GM19023 (cell line): ENCODE measurements at regions not wholly inside any gene's neighbourhood (a gene's known extent, or its start where the extent isn't known, plus 50 kb on each side); places are given as distances from the start of the nearest gene placed in this dataset.

Source experiments
- ATAC-seq: cut with Tn5 transposase; IDR thresholded peaks from one replicate; pipeline ENCODE4 v1.9.1; 2021; ENCODE audit warnings: mild to moderate bottlenecking, moderate library complexity; ENCODE audit not compliant: unreplicated experiment

GRCh38 chr13:73599232-73600128 is 534.7 kb downstream of the KLF12 start:
- ATAC-seq: no peak

GRCh38 chr13:73598020-73598712 is 536.0 kb downstream of the KLF12 start:
- no peak for ATAC-seq

DNA sequence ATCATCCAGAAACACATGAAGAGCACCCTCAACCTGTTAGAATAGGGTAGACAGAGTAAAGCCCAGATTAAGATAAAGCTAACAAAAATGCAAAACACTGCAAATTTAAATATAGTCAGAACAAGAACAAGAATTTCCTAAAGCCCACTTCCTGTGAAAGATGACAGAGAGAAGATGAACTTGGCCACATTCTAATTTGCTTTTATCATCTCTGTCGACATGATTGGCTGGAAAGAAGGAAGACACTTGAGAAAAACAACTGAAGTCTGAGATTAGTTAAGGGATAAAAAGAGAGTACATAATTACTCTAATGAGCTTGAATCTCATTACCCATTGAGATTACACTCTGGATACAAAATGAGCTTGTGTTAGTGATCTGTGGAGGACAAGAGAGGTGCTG is 537.6 kb downstream of the KLF5 start:
- ATAC-seq: no peak

GRCh38 chr13:73593199-73593765 is 534.5 kb downstream of the KLF5 start:
- no peak for ATAC-seq

DNA sequence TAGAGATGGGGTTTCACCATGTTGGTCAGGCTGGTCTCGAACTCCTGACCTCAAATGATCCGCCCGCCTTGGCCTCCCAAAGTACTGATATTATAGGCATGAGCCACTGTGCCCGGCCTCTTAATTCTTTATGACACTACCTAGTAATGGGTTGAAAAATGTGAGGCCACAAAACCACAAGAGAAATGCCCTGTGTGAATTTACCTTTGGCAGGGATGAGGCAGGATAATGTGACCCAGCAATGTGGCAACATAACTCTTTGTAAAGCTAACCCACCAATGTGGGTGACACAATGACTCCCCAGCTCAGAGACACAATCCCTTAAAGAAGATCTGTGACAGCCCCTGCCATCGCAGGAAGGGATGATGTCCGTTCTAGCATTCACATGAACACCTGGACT is 533.1 kb downstream of the KLF5 start:
- ATAC-seq: no peak

DNA sequence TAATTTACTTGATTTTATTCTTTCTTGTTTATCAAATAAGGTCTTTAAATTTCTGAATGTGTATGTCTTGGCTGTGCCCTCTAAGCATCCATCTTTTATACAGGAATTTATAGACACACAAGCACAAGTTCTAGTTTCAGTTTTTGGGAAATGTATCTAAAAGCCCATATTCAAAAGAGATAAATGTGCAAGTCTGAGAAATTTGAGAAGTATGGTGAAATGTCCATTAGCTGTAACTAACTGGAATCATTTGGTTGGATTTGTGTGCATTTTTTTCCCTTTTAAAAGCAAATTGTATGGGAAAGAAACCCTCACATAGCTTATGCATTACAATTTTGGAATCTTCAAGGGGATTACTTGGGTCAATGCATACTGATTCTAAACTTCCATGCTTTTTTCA is 532.0 kb downstream of the KLF5 start:
- ATAC-seq: no peak

DNA sequence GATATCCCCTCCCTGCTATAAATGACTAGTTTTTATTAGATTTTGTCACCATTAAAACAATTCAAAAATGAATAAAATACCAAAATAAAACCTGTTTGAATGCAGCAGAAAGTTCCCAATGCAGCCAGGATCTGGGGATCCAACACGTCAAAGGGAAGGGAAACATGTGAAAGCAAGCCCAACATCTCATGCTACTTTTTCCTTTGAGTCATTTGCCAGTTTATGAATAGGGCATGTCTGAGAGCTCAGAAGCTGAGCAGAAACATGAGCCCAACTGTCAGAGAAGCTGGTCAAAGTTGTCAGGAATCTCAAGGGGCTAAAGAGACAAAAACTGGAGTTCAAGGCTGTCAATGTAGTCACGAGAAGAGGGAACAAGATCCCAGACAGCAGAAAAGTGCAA is 526.4 kb downstream of the KLF5 start:
- ATAC-seq: no peak

GRCh38 chr13:73583331-73583730 is 524.5 kb downstream of the KLF5 start:
- no peak for ATAC-seq

- ATAC-seq: no peak
These were observed 521.9 kb downstream of the KLF5 start for GRCh38 chr13:73580513-73581267.

GRCh38 chr13:73579574-73580274 is 520.9 kb downstream of the KLF5 start:
- ATAC-seq: no peak

GRCh38 chr13:73578251-73578875 is 519.6 kb downstream of the KLF5 start:
- ATAC-seq: no peak

DNA sequence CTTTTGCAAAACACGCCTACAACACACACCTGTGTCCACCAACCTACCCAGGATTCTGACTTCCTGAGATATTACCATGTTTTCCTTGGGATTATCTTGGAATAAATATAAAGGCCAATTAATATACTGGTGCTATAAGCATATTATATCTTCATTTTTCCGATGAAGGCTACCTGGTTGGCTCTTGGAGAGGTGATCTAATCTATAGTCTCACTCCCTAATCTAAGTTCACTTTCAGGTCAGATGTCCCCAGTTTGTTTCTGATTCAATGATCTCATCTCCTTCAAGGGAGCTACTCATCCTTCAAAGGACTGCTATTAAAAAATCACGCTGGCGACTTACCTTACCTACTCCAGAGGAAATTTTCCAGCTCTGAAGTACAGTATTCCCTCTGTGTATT is 517.5 kb downstream of the KLF5 start:
- no peak for ATAC-seq

- ATAC-seq: no peak
These were observed 514.0 kb downstream of the KLF5 start for GRCh38 chr13:73572824-73573223.

- ATAC-seq: no peak
These were observed 512.6 kb downstream of the KLF5 start for GRCh38 chr13:73571376-73571775.

GRCh38 chr13:73556902-73557301 is 498.1 kb downstream of the KLF5 start:
- ATAC-seq: no peak

DNA sequence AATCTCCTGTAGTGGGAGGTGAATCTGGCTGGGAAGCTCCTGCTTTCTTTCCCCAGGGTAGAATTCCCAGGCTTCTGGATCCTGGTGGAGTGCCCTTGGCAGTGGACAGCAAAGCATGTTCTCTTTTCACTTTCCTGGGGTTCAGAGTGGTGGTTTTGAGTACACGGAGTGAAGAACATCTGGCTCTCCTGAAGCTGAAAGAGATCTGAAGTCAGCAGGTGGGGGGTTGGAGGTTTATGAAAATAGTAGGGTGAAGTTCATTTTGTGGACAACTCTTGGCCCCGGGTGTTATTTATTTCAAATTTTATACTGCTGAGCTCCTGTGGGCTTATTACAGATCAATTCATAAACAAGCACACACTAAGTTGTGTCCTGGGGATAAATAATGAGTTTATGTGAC is 497.3 kb downstream of the KLF5 start:
- ATAC-seq: no peak

- no peak for ATAC-seq
These were observed 492.9 kb downstream of the KLF5 start for GRCh38 chr13:73551736-73552135.

DNA sequence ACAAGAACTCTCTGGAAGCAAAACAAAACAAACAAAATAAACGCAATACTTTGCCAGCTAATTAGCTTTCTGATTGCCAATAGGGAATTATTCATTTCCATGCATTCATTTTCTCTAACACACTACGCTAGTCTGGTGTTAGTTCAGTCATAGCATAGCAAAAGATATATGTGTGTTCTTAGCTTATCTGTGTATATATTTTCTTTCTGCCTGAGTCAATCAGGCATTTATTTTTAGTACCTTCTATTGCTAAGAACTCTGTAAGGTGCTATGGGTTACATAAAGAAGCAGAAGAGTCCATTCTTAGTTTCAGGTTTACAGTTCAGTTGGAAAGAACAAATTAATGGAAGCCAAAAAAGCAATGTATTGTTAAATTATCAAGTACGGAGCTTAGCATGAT is 490.9 kb downstream of the KLF5 start:
- ATAC-seq: no peak

DNA sequence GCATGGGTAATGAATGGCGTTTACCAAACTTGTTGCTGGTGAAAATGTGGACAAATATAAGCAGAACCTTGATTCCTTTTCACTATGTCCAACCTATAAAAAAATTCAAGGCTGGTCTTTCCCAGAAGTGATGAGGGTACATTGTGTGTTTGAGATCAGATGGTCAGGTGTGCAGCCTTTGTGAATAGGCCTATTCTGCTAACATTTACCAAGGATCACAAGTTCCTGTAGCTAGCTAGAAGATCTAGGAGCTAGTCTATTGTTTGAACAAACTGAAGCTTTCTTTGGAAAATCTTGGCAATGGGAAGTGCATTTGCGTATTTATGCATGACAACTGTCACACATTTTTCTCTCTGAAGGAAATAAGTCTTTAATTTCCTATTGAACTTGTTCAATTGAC is 489.6 kb downstream of the KLF5 start:
- no peak for ATAC-seq

DNA sequence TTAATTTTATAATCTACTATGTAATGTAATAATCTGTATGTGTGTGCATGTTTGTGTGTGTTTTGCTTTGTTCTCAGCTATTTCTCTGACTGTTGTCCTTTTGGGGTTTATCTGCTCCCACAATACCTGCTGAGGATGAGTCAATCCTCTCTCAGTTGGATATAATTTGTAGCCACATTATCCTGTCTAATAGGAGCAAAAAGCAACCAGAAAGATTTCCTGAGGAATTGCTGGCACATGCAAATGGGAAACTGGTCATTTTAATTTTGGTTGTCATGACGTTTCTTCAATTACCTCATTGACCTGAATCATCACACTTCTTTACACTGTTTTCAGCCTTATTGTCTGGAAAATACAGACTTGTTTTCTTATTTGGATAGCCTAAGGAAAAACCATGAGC is 488.4 kb downstream of the KLF5 start:
- no peak for ATAC-seq
